ENCODE measurements at regions not wholly inside any gene's neighbourhood (a gene's known extent, or its start where the extent isn't known, plus 50 kb on each side); places are given as distances from the start of the nearest gene placed in this dataset.

DNA sequence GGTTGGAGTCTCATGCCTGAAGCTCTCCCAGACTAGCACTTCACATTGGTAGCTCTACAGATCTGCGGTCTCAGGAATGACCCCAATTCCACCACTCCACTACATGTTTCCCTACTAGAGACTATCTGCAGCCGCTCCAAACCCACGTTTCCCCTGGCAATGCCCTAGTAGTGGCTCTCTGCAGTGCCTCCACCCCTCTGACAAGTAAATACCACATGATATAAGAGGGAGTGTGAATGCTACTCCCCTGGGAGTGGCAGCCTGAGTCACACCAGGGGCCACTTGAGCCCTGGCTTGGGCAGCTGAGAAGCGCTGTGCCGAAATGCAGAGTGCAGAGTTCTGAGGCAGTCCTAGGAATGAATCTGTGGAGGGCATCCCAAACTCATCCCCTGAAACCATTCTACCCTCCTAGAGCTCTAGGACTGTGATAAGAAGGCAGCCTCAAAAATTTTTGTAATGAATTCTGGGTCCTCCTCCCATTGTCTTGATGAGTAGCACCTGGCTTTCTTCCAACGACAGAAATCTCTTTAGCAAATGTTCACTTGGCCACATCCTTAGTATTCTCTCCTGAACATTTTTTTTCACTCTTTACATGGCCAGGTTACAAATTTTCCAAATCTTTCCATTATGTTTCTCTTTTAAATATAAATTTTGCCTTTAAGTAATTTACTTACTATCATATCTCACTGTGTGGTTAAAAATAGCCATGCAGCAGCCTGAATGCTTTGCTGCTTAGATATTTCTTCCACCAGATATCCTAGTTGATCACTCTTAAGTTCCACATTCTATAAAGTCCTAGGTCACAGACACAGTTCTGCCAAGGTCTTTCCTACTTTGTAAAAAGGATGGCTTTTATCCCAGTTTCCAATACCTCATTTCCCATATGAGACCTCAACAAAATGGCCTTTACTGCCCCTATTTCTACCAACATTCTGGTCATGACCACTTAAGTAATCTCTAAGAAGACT lies 160.2 kb upstream of the CPEB2 start (continued):
- TF ChIP-seq, protein P1, sequence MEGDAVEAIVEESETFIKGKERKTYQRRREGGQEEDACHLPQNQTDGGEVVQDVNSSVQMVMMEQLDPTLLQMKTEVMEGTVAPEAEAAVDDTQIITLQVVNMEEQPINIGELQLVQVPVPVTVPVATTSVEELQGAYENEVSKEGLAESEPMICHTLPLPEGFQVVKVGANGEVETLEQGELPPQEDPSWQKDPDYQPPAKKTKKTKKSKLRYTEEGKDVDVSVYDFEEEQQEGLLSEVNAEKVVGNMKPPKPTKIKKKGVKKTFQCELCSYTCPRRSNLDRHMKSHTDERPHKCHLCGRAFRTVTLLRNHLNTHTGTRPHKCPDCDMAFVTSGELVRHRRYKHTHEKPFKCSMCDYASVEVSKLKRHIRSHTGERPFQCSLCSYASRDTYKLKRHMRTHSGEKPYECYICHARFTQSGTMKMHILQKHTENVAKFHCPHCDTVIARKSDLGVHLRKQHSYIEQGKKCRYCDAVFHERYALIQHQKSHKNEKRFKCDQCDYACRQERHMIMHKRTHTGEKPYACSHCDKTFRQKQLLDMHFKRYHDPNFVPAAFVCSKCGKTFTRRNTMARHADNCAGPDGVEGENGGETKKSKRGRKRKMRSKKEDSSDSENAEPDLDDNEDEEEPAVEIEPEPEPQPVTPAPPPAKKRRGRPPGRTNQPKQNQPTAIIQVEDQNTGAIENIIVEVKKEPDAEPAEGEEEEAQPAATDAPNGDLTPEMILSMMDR (IDR thresholded peaks at IDR 0.05; ENCODE audit: control extremely low read depth in 1 of 3, insufficient read depth in 1 of 3, low read depth in 1 of 3, low read length in 3 of 3): no peak
- TF ChIP-seq SAP30 (IDR thresholded peaks at IDR 0.05; ENCODE audit: insufficient read depth, insufficient replicate concordance, low read length) (no peak), GABPA (IDR thresholded peaks at IDR 0.05; ENCODE audit: borderline replicate concordance, insufficient read depth, low read length) (no peak)

All from H1 (cell line).